ENCODE measurements at regions not wholly inside any gene's neighbourhood (a gene's known extent, or its start where the extent isn't known, plus 50 kb on each side); places are given as distances from the start of the nearest gene placed in this dataset.

DNA sequence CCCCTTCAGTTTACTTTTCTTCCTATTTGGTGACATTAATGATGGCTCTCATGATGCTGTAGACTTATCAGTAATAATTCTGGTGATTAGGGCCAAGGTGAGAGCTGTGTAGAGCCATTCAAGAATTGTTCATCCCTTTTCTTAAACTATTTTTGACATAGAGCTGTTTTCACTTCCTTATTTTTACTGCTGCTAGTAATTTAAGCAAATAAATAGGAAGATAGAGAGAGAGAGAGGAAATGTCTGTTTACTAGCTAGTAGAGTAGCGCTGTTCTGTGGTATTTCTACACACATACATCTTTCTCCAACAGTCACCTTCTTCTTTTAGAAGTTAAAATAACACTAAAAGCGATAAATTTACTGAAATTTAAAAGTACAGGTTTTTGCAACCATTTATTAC, 678.0 kb upstream of the ZP4 start:
- TF ChIP-seq EZH2 (IDR thresholded peaks at IDR 0.05; ENCODE audit: borderline replicate concordance, low read depth, low read length, severe bottlenecking) (no peak), POLR2AphosphoS5 (IDR thresholded peaks at IDR 0.05; ENCODE audit: insufficient read depth, low read depth, low read length) (no peak), POLR2A (IDR thresholded peaks at IDR 0.05; ENCODE audit: low read depth, low read length) (no peak)
- TF ChIP-seq, protein P1, sequence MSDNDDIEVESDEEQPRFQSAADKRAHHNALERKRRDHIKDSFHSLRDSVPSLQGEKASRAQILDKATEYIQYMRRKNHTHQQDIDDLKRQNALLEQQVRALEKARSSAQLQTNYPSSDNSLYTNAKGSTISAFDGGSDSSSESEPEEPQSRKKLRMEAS (IDR thresholded peaks at IDR 0.05; ENCODE audit: insufficient read depth, insufficient read length): no peak
- TF ChIP-seq, protein P2, sequence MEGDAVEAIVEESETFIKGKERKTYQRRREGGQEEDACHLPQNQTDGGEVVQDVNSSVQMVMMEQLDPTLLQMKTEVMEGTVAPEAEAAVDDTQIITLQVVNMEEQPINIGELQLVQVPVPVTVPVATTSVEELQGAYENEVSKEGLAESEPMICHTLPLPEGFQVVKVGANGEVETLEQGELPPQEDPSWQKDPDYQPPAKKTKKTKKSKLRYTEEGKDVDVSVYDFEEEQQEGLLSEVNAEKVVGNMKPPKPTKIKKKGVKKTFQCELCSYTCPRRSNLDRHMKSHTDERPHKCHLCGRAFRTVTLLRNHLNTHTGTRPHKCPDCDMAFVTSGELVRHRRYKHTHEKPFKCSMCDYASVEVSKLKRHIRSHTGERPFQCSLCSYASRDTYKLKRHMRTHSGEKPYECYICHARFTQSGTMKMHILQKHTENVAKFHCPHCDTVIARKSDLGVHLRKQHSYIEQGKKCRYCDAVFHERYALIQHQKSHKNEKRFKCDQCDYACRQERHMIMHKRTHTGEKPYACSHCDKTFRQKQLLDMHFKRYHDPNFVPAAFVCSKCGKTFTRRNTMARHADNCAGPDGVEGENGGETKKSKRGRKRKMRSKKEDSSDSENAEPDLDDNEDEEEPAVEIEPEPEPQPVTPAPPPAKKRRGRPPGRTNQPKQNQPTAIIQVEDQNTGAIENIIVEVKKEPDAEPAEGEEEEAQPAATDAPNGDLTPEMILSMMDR (IDR thresholded peaks at IDR 0.05; ENCODE audit: extremely low read depth in 1 of 2, insufficient read depth in 1 of 2, low read depth in 1 of 2, low read length in 2 of 2): no peak
- CTCF ChIA-PET: no interaction called here
- FAIRE-seq (no peak), DNase-seq (ENCODE audit: low read depth, low spot score) (no peak)
- H3K4me2 ChIP-seq (ENCODE audit: insufficient read depth, low read length): no peak overlapping the region
- H3K9me3 ChIP-seq (replicated peaks; ENCODE audit: control insufficient read depth, insufficient read depth, low read length): peaks cover 2% of the 10 kb centered on the region
- H3K27ac ChIP-seq (ENCODE audit: insufficient read depth, low read depth, low read length): no peak overlapping the region
- no peaks in the 10 kb centered on the region for H3K27me3 ChIP-seq (ENCODE audit: control insufficient read depth in 2 of 2, insufficient read depth in 2 of 2, low read length in 2 of 2)
- no TSS peak for BruUV-seq (replicated peaks)
- H2AFZ ChIP-seq (ENCODE audit: low read depth, low read length): no peak overlapping the region
- H3K4me3 ChIP-seq (replicated peaks in 1 of 3; ENCODE audit: insufficient read depth in 1 of 3, low read depth in 1 of 3, low read length in 3 of 3): no peak overlapping the region
- no peak overlapping the region for H3K9ac ChIP-seq (replicated peaks; ENCODE audit: extremely low read depth, insufficient read depth, low read length)
- no peaks in the 10 kb centered on the region for H3K79me2 ChIP-seq (ENCODE audit: control insufficient read depth, insufficient read depth, low read length)
- POLR2A ChIA-PET: no interaction called here
- intact Hi-C loops (cut with micrococcal nuclease) (no loop called here), dilution Hi-C loops (cut with MboI; ENCODE audit: extremely low pct_ligation_motif_present, low sequenced_read_pairs) (no loop called here)
- no peaks in the 10 kb centered on the region for H4K20me1 ChIP-seq (replicated peaks; ENCODE audit: control insufficient read depth, extremely low read depth, insufficient read depth, low read length)
- no peaks in the 10 kb centered on the region for H3K36me3 ChIP-seq (ENCODE audit: control insufficient read depth in 2 of 2, extremely low read depth in 1 of 2, insufficient read depth in 2 of 2, low read length in 2 of 2)
- no peaks in the 10 kb centered on the region for H3K4me1 ChIP-seq (ENCODE audit: control insufficient read depth, extremely low read depth, insufficient read depth, low read length)
- H3K9me1 ChIP-seq (replicated peaks; ENCODE audit: control insufficient read depth, extremely low read depth, insufficient read depth, low read length): no peaks in the 10 kb centered on the region

DNA sequence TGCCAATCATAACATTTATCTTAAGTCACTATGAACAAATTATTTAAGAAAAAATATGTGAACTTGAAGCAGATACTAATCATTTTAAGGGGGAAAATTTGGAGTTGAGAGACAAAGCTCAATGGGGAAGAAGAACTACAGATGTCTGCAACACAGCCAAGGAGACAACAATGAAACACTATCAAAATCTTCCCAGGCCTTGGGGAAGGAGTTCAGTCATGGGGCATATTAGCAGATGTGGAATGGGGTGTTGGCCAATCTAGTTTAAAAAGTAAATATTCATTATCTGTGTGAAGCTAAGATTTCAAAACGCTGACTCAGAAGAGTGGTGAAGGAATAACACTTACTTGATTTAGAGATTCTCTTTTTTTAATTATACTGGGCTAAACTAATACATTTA, 671.6 kb upstream of the ZP4 start:
- TF ChIP-seq POLR2AphosphoS5 (IDR thresholded peaks at IDR 0.05; ENCODE audit: insufficient read depth, low read depth, low read length): no peak
- DNase-seq (ENCODE audit: low read depth, low spot score) (no peak), FAIRE-seq (no peak)
- ChIA-PET CTCF (no interaction called here), POLR2A (no interaction called here)
- Histone ChIP-seq H4K20me1 (replicated peaks; ENCODE audit: control insufficient read depth, extremely low read depth, insufficient read depth, low read length) (no peaks in the 10 kb centered on the region), H3K4me2 (ENCODE audit: insufficient read depth, low read length) (no peak overlapping the region), H3K9ac (replicated peaks; ENCODE audit: extremely low read depth, insufficient read depth, low read length) (no peak overlapping the region), H3K4me1 (ENCODE audit: control insufficient read depth, extremely low read depth, insufficient read depth, low read length) (no peaks in the 10 kb centered on the region), H3K4me3 (replicated peaks in 1 of 3; ENCODE audit: insufficient read depth in 1 of 3, low read depth in 1 of 3, low read length in 3 of 3) (no peak overlapping the region), H3K79me2 (ENCODE audit: control insufficient read depth, insufficient read depth, low read length) (no peaks in the 10 kb centered on the region), H2AFZ (ENCODE audit: low read depth, low read length) (no peak overlapping the region), H3K27ac (ENCODE audit: insufficient read depth, low read depth, low read length) (no peak overlapping the region), H3K36me3 (ENCODE audit: control insufficient read depth in 2 of 2, extremely low read depth in 1 of 2, insufficient read depth in 2 of 2, low read length in 2 of 2) (no peaks in the 10 kb centered on the region), H3K9me1 (replicated peaks; ENCODE audit: control insufficient read depth, extremely low read depth, insufficient read depth, low read length) (no peaks in the 10 kb centered on the region), H3K27me3 (ENCODE audit: control insufficient read depth in 2 of 2, insufficient read depth in 2 of 2, low read length in 2 of 2) (no peaks in the 10 kb centered on the region), H3K9me3 (replicated peaks; ENCODE audit: control insufficient read depth, insufficient read depth, low read length) (peaks cover 2% of the 10 kb centered on the region)
- dilution Hi-C loops (cut with MboI; ENCODE audit: extremely low pct_ligation_motif_present, low sequenced_read_pairs): no loop called here
- no TSS peak for BruUV-seq (replicated peaks)
- intact Hi-C loops (cut with micrococcal nuclease): no loop called here

Data from endothelial cell of umbilical vein (primary cell).